GM12878 (cell line): ENCODE measurements at regions not wholly inside any gene's neighbourhood (a gene's known extent, or its start where the extent isn't known, plus 50 kb on each side); places are given as distances from the start of the nearest gene placed in this dataset.

Experiments
- BMI1 ChIP-seq: fragments of 450-650 bp; IDR thresholded peaks from 2 replicates; pipeline ENCODE4 v1.6.1; 2016; ENCODE audit warnings: mild to moderate bottlenecking, moderate library complexity, borderline replicate concordance
- CBX5 ChIP-seq: sonication (generic); IDR thresholded peaks from 2 replicates; pipeline ENCODE4 v1.6.1; 2016; ENCODE audit warnings: low read depth, moderate library complexity, mild to moderate bottlenecking, inconsistent platforms
- CHD2 ChIP-seq: IDR thresholded peaks from 2 replicates; pipeline ENCODE4 v1.6.1; 2011; ENCODE audit warnings: low read depth, low read length, improper control_type of control experiment, borderline replicate concordance
- GATAD2B ChIP-seq: fragments of 450-650 bp; conservative IDR thresholded peaks from 2 replicates; pipeline ENCODE4 v1.6.1; 2017; ENCODE audit warnings: low read depth, mild to moderate bottlenecking, moderate library complexity
- IRF4 ChIP-seq: IDR thresholded peaks from 2 replicates; pipeline ENCODE4 v1.6.1; 2011; ENCODE audit warnings: low read depth, low read length
- JUND ChIP-seq: IDR thresholded peaks from 2 replicates; pipeline ENCODE4 v1.6.1; 2012; ENCODE audit warnings: low read depth, mild to moderate bottlenecking, low read length, improper control_type of control experiment, moderate library complexity
- LARP7 ChIP-seq: fragments of 450-650 bp; IDR thresholded peaks from 2 replicates; pipeline ENCODE4 v1.6.1; 2017; ENCODE audit warnings: mild to moderate bottlenecking
- NFIC ChIP-seq: IDR thresholded peaks from 2 replicates; pipeline ENCODE4 v1.6.1; 2012; ENCODE audit warnings: low read depth, mild to moderate bottlenecking, inconsistent platforms, low read length, moderate library complexity
- NFXL1 ChIP-seq: fragments of 450-650 bp; IDR thresholded peaks from 2 replicates; pipeline ENCODE4 v1.6.1; 2017; ENCODE audit warnings: antibody characterized with exemption, mild to moderate bottlenecking, borderline replicate concordance
- POLR2A ChIP-seq: IDR thresholded peaks from 2 replicates; pipeline ENCODE4 v1.6.1; 2011; ENCODE audit warnings: low read depth, mild to moderate bottlenecking, low read length
- POLR2AphosphoS5 ChIP-seq: IDR thresholded peaks from 2 replicates; pipeline ENCODE4 v1.6.1; 2011; ENCODE audit warnings: mild to moderate bottlenecking, low read length, inconsistent platforms
- SMARCA5 ChIP-seq: fragments of 450-650 bp; IDR thresholded peaks from 2 replicates; pipeline ENCODE4 v1.6.1; 2017; ENCODE audit warnings: mild to moderate bottlenecking
- SP1 ChIP-seq: IDR thresholded peaks from one replicate; pipeline ENCODE4 v1.6.1; 2011; ENCODE audit warnings: low read depth, low read length
- TCF3 ChIP-seq: IDR thresholded peaks from 2 replicates; pipeline ENCODE4 v1.6.1; 2012; ENCODE audit warnings: low read depth, mild to moderate bottlenecking, low read length, borderline replicate concordance; ENCODE audit not compliant: insufficient read depth
- WRNIP1 ChIP-seq: IDR thresholded peaks from 2 replicates; pipeline ENCODE4 v1.6.1; 2011; ENCODE audit warnings: low read depth, low read length, improper control_type of control experiment, borderline replicate concordance
- TF ChIP-seq, protein P1 (sequence below): fragments of 450-650 bp; IDR thresholded peaks from 2 replicates; pipeline ENCODE4 v1.6.1; 2016; ENCODE audit warnings: mild to moderate bottlenecking
- TF ChIP-seq, protein P2 (sequence below): IDR thresholded peaks from 2 replicates; pipeline ENCODE4 v1.6.1; 2011; ENCODE audit warnings: borderline replicate concordance, low read depth, mild to moderate bottlenecking, moderate library complexity, mixed read lengths, low read length; ENCODE audit not compliant: insufficient read depth; ENCODE audit errors: extremely low read length

DNA sequence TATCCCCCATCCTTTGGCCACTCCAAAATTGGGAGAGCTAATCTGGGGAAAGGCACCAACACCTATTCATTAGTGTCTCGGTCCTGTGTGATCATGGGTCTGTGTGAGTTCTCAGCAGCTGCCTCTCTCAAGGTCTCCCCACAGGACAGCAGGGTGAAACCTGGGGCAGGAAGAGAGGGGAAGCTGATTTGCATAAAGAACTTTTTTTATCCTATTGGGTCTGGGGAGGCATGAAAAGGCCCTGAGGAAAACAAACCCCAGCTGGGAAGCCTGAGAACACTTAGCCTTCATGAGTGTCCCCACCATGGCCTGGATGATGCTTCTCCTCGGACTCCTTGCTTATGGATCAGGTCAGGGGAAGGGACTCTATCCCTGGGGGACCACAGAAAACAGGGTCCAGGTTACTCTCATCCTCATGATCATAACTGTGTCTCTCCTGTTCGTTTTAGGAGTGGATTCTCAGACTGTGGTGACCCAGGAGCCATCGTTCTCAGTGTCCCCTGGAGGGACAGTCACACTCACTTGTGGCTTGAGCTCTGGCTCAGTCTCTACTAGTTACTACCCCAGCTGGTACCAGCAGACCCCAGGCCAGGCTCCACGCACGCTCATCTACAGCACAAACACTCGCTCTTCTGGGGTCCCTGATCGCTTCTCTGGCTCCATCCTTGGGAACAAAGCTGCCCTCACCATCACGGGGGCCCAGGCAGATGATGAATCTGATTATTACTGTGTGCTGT is 116.0 kb upstream of the TOP3B start (continued):
- TF ChIP-seq, protein P1, sequence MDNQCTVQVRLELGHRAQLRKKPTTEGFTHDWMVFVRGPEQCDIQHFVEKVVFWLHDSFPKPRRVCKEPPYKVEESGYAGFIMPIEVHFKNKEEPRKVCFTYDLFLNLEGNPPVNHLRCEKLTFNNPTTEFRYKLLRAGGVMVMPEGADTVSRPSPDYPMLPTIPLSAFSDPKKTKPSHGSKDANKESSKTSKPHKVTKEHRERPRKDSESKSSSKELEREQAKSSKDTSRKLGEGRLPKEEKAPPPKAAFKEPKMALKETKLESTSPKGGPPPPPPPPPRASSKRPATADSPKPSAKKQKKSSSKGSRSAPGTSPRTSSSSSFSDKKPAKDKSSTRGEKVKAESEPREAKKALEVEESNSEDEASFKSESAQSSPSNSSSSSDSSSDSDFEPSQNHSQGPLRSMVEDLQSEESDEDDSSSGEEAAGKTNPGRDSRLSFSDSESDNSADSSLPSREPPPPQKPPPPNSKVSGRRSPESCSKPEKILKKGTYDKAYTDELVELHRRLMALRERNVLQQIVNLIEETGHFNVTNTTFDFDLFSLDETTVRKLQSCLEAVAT: no peak
- TF ChIP-seq CHD2 (no peak), LARP7 (no peak), TCF3 (no peak), SMARCA5 (peak; percentile 26; the same call in 1 of the 2 replicates), SP1 (no peak), CBX5 (no peak), NFXL1 (no peak), BMI1 (no peak), IRF4 (no peak), POLR2AphosphoS5 (peak; percentile 20; the same call in 1 of the 2 replicates), GATAD2B (0 out of 2 replicates have a peak, but pooled peaks have one; percentile 56), JUND (no peak), NFIC (no peak), POLR2A (peak; percentile 38; the same call in 1 of the 2 replicates), WRNIP1 (0 out of 2 replicates have a peak, but pooled peaks have one; percentile 42)
- TF ChIP-seq, protein P2, sequence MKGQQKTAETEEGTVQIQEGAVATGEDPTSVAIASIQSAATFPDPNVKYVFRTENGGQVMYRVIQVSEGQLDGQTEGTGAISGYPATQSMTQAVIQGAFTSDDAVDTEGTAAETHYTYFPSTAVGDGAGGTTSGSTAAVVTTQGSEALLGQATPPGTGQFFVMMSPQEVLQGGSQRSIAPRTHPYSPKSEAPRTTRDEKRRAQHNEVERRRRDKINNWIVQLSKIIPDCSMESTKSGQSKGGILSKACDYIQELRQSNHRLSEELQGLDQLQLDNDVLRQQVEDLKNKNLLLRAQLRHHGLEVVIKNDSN: no peak
